B cell (primary cell): ENCODE measurements at regions not wholly inside any gene's neighbourhood (a gene's known extent, or its start where the extent isn't known, plus 50 kb on each side); places are given as distances from the start of the nearest gene placed in this dataset.

Source experiments
- ATAC-seq: fragments of 200-7000 bp; cut with Tn5 transposase; one replicate; pipeline ENCODE4 v1.10.0; 2021; ENCODE audit warnings: low read depth, mild to moderate bottlenecking, moderate number of reproducible peaks, moderate library complexity
- CTCF ChIA-PET: fragments of 350-600 bp; sonication (Branson Sonifier 250); formaldehyde crosslinking; loops from one replicate; lab custom pipeline; 2021; ENCODE audit warnings: antibody characterized with exemption, inconsistent platforms; lab: Charles Lee
- POLR2A ChIA-PET: fragments of 350-600 bp; sonication (Branson Sonifier 250); formaldehyde crosslinking; loops from one replicate; lab custom pipeline; 2021; ENCODE audit warnings: antibody characterized with exemption; lab: Charles Lee
- DNase-seq: peaks from one replicate; pipeline ENCODE4 v3.0.0; 2013
- H2AFZ ChIP-seq: 2 replicates; pipeline ENCODE4 v1.6.1; 2012; ENCODE audit warnings: mild to moderate bottlenecking, low read depth, low read length; ENCODE audit not compliant: insufficient read depth, poor library complexity, severe bottlenecking
- H3K27ac ChIP-seq, 2 donors: 1 replicate in 1 of 2; 2 replicates in 1 of 2; pipeline ENCODE4 v1.5.1; 2012 to 2013; ENCODE audit warnings: low read length in 2 of 2, mild to moderate bottlenecking in 2 of 2, moderate library complexity in 1 of 2
- H3K27me3 ChIP-seq, 4 experiments: fragments of 200-600 bp in 1 of 4; sonication (generic) in 1 of 4; replicated peaks in 1 of 4; 1 replicate in 2 of 4; 2 replicates in 2 of 4; pipeline versions ENCODE4 v1.6.1 to v1.7.0; 2013 to 2016; ENCODE audit warnings: low read length in 3 of 4, mild to moderate bottlenecking in 2 of 4, mixed read lengths in 1 of 4, moderate library complexity in 1 of 4; ENCODE audit not compliant: insufficient read depth in 4 of 4, control insufficient read depth in 3 of 4; ENCODE audit errors: control extremely low read depth in 1 of 4
- H3K36me3 ChIP-seq, 2 experiments: replicated peaks in 1 of 2; 1 replicate in 1 of 2; 2 replicates in 1 of 2; pipeline versions ENCODE4 v1.6.1 to v1.7.1; 2013; ENCODE audit warnings: low read length in 1 of 2; ENCODE audit not compliant: insufficient read depth in 2 of 2, control insufficient read depth in 1 of 2; ENCODE audit errors: control extremely low read depth in 1 of 2, extremely low read depth in 1 of 2
- H3K4me1 ChIP-seq, 2 donors: fragments of 200-600 bp in 1 of 2; sonication (generic) in 1 of 2; 1 replicate in 1 of 2; 2 replicates in 1 of 2; pipeline versions ENCODE4 v1.5.1 to v1.6.1; 2013 to 2017; ENCODE audit warnings: low read length in 2 of 2; ENCODE audit not compliant: control insufficient read depth in 2 of 2, insufficient read depth in 2 of 2
- H3K4me2 ChIP-seq: replicated peaks from 2 replicates; pipeline ENCODE3; 2012; ENCODE audit warnings: mild to moderate bottlenecking, low read depth, low read length; ENCODE audit not compliant: poor library complexity, severe bottlenecking
- H3K4me3 ChIP-seq, 5 experiments: fragments of 200-600 bp in 1 of 5; sonication (generic) in 1 of 5; 1 replicate in 3 of 5; 2 replicates in 2 of 5; pipeline versions ENCODE4 v1.5.1 to v1.7.0; 2011 to 2016; ENCODE audit warnings: low read length in 4 of 5, mild to moderate bottlenecking in 4 of 5, low read depth in 2 of 5, control low read depth in 1 of 5, moderate library complexity in 1 of 5; ENCODE audit not compliant: insufficient read depth in 1 of 5; ENCODE audit errors: control extremely low read depth in 1 of 5, extremely low read depth in 1 of 5
- H3K79me2 ChIP-seq: fragments of 200-600 bp; sonication (generic); one replicate; pipeline ENCODE4 v1.6.0; 2016; ENCODE audit warnings: low read length; ENCODE audit not compliant: control insufficient read depth, insufficient read depth
- H3K9ac ChIP-seq: fragments of 200-600 bp; sonication (generic); 2 replicates; pipeline ENCODE4 v1.6.1; 2017; ENCODE audit warnings: mild to moderate bottlenecking, low read length, moderate library complexity
- H3K9me3 ChIP-seq, 3 donors: one replicate each; pipeline versions ENCODE4 v1.6.1 to v1.7.1; 2013; ENCODE audit warnings: low read length in 2 of 3; ENCODE audit not compliant: control insufficient read depth in 2 of 3, insufficient read depth in 1 of 3; ENCODE audit errors: control extremely low read depth in 1 of 3
- H4K20me1 ChIP-seq: 2 replicates; pipeline ENCODE4 v1.6.0; 2012; ENCODE audit warnings: mild to moderate bottlenecking, low read length; ENCODE audit not compliant: insufficient read depth, control insufficient read depth, poor library complexity, severe bottlenecking
- H3K27ac Mint-ChIP-seq: one replicate; pipeline ENCODE4 v1.8.0; 2021; ENCODE audit warnings: mixed read lengths
- H3K27me3 Mint-ChIP-seq: one replicate; pipeline ENCODE4 v1.8.0; 2021; ENCODE audit warnings: mixed read lengths
- H3K4me1 Mint-ChIP-seq: one replicate; pipeline ENCODE4 v1.8.0; 2021; ENCODE audit warnings: mixed read lengths
- H3K4me3 Mint-ChIP-seq: one replicate; pipeline ENCODE4 v1.8.0; 2021; ENCODE audit warnings: mixed read lengths
- H3K9me3 Mint-ChIP-seq: one replicate; pipeline ENCODE4 v1.8.0; 2022; ENCODE audit warnings: mixed read lengths; ENCODE audit not compliant: insufficient read depth
- CTCF ChIP-seq: fragments of 200-600 bp; IDR thresholded peaks from one replicate; pipeline ENCODE4 v1.8.0; 2022; ENCODE audit warnings: antibody characterized with exemption, mild to moderate bottlenecking
- EZH2 ChIP-seq: IDR thresholded peaks from 2 replicates; pipeline ENCODE4 v1.6.1; 2012; ENCODE audit warnings: borderline replicate concordance, low read depth, mild to moderate bottlenecking, moderate library complexity, low read length; ENCODE audit not compliant: insufficient read depth, poor library complexity, severe bottlenecking
- WGBS: methylation state at CpG from one replicate; pipeline ENCODE4 v1.1.5; 2013; ENCODE audit warnings: missing lambda C conversion rate; ENCODE audit not compliant: insufficient coverage; 5-methylcytosine and 5-hydroxymethylcytosine counted together
- intact Hi-C: fragments of 100-400 bp; cut with micrococcal nuclease; formaldehyde crosslinking; loops from one replicate; pipeline ENCODE4 v1.10.0; 2022

- Mint-ChIP-seq H3K27me3 (peaks cover 5% of the 10 kb centered on the region), H3K4me1 (no peaks in the 10 kb centered on the region), H3K9me3 (no peaks in the 10 kb centered on the region), H3K4me3 (no peak overlapping the region), H3K27ac (no peak overlapping the region)
- Histone ChIP-seq H3K4me2 (no peak overlapping the region), H3K79me2 (no peaks in the 10 kb centered on the region), H3K36me3 (no peaks in the 10 kb centered on the region), H4K20me1 (no peaks in the 10 kb centered on the region), H3K4me3 (no peak overlapping the region), H3K4me1 (no peaks in the 10 kb centered on the region), H3K27ac (no peak overlapping the region), H3K9ac (no peak overlapping the region), H3K27me3 (no peaks in the 10 kb centered on the region), H2AFZ (no peak overlapping the region), H3K9me3 (no peaks in the 10 kb centered on the region)
- ATAC-seq (no peak), DNase-seq (no peak)
- ChIA-PET CTCF (no interaction called here), POLR2A (no interaction called here)
- TF ChIP-seq EZH2 (no peak), CTCF (no peak)
- WGBS = 100% methylated on average over 1 of the region's 2 CpGs
- intact Hi-C loops = no loop called here
Measured at GRCh38 chr11:15625691-15626090, 511.0 kb downstream of the INSC start.

DNA sequence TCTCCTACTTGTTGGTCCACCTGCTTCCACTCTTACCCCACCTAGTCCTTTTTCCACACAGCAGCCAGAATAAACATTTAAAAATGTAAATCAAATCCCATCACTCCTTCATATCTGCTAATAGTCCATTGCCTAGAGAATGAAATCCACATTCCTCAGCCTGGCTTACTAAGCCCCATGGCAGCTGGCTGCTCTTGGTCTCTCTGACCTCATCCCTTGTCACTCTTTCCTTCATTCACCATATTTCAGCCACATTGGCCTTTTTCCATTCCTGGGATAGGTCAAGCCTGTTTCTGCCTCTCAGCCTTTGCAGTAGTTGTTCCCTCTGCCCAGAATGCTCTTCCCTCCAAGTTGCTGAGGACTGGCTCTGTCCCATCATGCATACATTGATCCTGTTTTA, 512.8 kb downstream of the INSC start:
- Histone ChIP-seq H3K9ac (no peak overlapping the region), H3K4me1 (no peaks in the 10 kb centered on the region), H3K9me3 (no peaks in the 10 kb centered on the region), H2AFZ (no peak overlapping the region), H3K4me2 (no peak overlapping the region), H3K79me2 (no peaks in the 10 kb centered on the region), H3K27me3 (no peaks in the 10 kb centered on the region), H3K4me3 (no peak overlapping the region), H4K20me1 (no peaks in the 10 kb centered on the region), H3K36me3 (no peaks in the 10 kb centered on the region), H3K27ac (no peak overlapping the region)
- H3K4me3 Mint-ChIP-seq = no peak overlapping the region
- DNase-seq = no peak
- POLR2A ChIA-PET = no interaction called here
- TF ChIP-seq EZH2 = no peak
- no peak for TF ChIP-seq CTCF
- no peaks in the 10 kb centered on the region for H3K4me1 Mint-ChIP-seq
- ATAC-seq = no peak
- intact Hi-C loops = no loop called here
- no peaks in the 10 kb centered on the region for H3K9me3 Mint-ChIP-seq
- H3K27ac Mint-ChIP-seq = no peak overlapping the region
- H3K27me3 Mint-ChIP-seq = no peaks in the 10 kb centered on the region
- CTCF ChIA-PET = no interaction called here
